HK-2 (cell line): ENCODE measurements at regions not wholly inside any gene's neighbourhood (a gene's known extent, or its start where the extent isn't known, plus 50 kb on each side); places are given as distances from the start of the nearest gene placed in this dataset.
A peak's percentile ranks its signal among the peaks of the same experiment; 100 is the strongest.
"Not testable (repeated sequence)": the region's sequence is repeated elsewhere in the genome, so short reads cannot be mapped to it uniquely, and the experiment has no call there.

Experiments
- DNase-seq: peaks from one replicate; pipeline ENCODE4 v3.0.0-alpha.2; 2018; ENCODE audit not compliant: unreplicated experiment

GRCh38 chr11:38894201-38894600 is 2296.2 kb upstream of the RAG2 start:
- not testable (repeated sequence) for DNase-seq

GRCh38 chr11:38884145-38884865 is 2286.3 kb upstream of the RAG2 start:
- DNase-seq, result no peak

- no peak for DNase-seq
Measured at GRCh38 chr11:38867338-38867737, 2269.3 kb upstream of the RAG2 start.

DNA sequence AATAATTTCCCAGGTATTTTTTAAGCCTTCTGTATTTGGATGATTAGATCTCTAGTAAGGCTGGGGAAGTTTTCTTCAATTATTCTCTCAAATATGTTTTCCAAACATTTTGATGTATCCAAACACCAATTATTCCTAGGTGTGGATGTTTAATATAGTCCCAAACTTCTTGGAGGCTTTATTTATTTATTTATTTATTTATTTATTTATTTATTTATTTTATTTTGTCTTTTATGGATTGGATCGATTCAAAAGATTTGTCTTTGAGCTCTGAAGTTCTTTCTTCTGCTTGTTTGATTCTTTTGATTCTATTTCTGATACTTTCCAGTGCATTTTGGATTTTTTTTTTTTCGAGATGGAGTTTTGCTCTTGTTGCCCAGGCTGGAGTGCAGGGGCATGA is 2267.9 kb upstream of the RAG2 start:
- DNase-seq, result no peak

GRCh38 chr11:38842991-38843390 is 2245.0 kb upstream of the RAG2 start:
- no peak for DNase-seq

GRCh38 chr11:38839071-38839470 is 2241.0 kb upstream of the RAG2 start:
- no peak for DNase-seq

DNA sequence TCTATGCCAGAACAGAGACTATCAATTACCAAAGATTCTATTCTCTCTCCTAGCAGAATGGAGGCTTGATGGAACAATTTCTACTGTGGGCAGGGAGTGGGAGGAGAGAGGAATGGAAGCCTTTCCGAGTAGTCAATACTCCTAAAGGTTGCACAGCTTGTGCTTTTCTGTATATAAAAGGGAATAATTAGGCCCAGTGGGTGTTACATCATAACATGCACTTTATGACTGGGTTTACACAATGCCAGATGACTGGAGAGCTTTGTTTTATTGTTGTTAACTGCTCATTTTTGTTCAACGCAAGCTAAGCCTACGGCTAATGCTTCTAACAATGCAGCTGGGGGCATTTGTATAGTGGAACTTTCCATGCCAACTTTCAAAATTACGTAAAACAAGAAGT is 2237.9 kb upstream of the RAG2 start:
- DNase-seq, result no peak

- DNase-seq, result no peak
Measured at GRCh38 chr11:38824573-38824972, 2226.5 kb upstream of the RAG2 start.

DNA sequence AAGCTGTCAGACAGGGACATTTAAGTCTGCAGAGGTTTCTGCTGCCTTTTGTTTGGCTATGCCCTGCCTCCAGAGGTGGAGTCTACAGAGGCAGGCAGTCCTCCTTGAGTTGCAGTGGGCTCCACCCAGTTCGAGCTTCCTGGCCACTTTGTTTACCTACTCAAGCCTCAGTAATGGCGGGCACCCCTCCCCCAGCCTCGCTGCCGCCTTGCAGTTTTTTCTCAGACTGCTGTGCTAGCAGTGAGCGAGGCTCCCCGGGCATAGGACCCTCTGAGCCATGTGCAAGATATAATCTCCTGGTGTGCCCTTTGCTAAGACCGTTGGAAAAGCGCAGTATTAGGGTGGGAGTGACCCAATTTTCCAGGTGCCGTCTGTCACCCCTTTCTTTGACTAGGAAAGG is 2223.8 kb upstream of the RAG2 start:
- not testable (repeated sequence) for DNase-seq

- no peak for DNase-seq
Measured at GRCh38 chr11:38819981-38820380, 2221.9 kb upstream of the RAG2 start.

DNA sequence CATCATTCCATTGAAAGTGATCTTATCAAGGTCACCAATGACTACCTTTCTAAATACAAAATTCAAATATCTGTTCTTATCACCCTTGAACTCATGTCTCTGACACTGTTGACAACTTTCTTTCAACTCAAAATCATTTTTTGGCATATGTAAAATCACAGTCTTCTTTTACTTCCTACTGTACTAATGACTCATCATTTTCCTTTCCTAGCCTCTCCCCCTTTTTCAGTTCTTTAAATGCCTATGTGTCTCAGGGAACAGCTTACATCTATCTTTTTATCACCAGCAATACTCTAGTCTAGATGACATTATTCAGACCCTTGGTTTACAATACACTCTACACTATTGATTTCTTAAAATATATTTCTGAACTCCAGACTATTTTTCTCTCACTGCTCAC is 2220.7 kb upstream of the RAG2 start:
- DNase-seq, result no peak

- DNase-seq, result no peak
Measured at GRCh38 chr11:38814670-38815069, 2216.6 kb upstream of the RAG2 start.

- no peak for DNase-seq
Measured at GRCh38 chr11:38809521-38809920, 2211.5 kb upstream of the RAG2 start.

- no peak for DNase-seq
Measured at GRCh38 chr11:38796281-38796680, 2198.2 kb upstream of the RAG2 start.

GRCh38 chr11:38795027-38795426 is 2197.0 kb upstream of the RAG2 start:
- no peak for DNase-seq

- DNase-seq, result peak; percentile 2
Measured at GRCh38 chr11:38791346-38791961, 2193.4 kb upstream of the RAG2 start.

GRCh38 chr11:38788561-38788960 is 2190.5 kb upstream of the RAG2 start:
- no peak for DNase-seq

DNA sequence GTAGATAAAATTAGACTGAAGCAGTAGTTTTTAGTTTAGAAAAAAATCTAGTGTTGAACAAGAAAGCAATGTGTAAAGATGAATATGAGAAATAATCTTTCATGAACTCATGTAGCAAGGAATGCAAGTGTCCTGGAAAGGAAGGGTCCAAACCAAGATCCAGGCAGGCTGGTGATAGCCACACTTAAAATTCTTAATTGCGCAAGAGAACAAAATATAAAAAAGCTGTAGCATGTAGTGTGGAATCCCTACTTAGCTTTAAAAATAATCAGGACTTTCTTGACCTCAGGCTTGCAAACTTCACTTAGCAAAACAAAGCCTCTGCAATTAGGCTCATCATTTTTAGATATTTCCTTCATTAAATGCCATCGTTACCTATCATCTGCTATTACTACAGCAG is 2186.1 kb upstream of the RAG2 start:
- DNase-seq, result no peak

DNA sequence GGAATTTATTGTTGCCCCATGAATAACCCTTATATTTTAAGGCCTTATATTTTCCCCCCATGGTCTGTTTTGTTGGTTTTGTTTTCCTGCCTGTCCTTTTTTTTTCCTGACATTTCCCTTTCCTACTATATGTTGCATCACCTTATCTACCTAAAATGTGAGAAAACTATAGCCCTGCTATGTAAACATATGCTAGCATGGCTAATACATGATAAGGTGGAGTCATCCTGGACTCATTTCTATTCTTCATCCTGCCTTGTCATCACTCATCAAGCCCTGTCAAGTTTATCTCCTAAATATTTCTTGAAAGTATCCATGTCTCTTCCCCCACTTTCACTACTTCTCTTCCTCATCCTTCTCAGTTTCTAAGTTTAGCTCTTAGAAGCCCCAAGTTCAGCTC is 2168.8 kb upstream of the RAG2 start:
- DNase-seq, result no peak

DNA sequence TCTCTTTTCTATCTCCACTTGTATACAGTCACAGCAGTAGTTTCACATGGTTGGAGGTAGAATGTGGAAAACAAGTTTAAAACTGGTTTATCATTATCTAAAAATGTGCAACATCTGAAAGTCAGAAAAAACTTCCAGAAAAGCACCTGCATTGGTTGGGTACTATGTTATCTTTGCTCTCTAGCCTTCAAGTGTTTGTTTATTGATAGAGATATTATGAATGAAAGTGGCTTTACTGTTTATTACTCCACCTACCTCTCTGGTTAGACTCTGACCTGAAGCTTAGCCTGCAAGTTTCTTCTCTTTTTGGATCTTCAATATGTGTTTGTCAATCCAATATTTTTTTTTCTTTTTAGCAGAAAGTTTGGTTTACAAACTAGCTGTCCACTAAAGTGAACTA is 2161.4 kb upstream of the RAG2 start:
- no peak for DNase-seq

DNA sequence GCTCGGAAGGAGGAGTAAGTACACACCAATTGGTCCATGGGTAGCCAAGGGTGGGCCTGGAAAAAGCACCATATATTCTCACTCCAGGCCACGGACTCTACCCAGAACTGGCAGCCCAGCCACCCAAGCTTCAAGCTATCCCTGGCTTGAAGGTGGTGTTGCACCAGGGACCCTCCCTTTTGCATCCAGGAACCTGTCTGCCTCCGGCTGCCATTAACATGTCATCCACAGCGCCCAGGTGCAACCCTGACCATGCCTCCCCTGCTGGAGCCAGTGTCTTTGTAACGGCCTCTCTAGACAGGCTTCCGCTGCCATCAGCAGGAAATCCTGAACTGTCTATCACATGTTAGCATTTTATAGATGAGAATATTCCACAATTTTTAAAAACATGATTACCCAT is 2158.5 kb upstream of the RAG2 start:
- no peak for DNase-seq

DNA sequence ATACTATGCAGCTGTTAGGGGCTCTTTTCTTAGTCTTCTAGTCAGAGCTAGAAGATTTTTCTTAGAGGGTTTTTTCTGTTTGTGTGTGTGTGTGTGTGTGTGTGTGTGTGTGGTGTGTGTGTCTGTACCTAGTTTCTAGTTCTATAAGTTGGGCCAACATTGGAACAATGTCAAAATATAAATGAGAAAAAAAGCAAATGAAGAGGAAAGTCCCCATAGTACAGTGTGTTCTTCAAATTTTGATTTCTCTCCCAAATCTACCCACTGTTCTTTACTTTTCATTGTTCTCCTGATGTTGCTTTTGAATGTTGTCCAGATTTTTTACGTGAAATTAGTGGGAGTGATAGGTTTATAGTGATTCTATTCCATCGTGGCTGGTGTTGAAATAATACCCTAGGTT is 2153.4 kb upstream of the RAG2 start:
- DNase-seq, result no peak

DNA sequence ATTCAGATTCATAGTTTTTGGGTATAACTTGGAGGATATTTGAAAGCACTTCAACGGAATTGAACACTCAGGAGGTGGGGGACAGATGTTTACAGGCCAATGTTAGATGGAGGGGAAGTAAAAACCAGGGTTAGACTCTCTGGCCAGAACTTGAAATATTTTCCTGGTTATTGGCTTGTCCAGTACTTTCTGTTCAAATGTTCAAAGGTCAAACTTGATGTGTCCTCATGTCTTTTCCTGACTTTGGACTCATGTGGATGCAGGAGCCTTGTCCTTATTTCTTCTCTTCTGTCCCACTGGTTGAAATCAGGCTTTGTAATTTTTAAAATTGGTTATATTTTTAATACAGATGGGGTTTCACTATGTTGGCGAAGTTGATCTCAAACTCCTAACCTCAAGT is 2148.5 kb upstream of the RAG2 start:
- not testable (repeated sequence) for DNase-seq

- DNase-seq, result no peak
Measured at GRCh38 chr11:38723361-38723760, 2125.3 kb upstream of the RAG2 start.
